ENCODE measurements at regions not wholly inside any gene's neighbourhood (a gene's known extent, or its start where the extent isn't known, plus 50 kb on each side); places are given as distances from the start of the nearest gene placed in this dataset.
"Not testable (repeated sequence)": the region's sequence is repeated elsewhere in the genome, so short reads cannot be mapped to it uniquely, and the experiment has no call there.

DNA sequence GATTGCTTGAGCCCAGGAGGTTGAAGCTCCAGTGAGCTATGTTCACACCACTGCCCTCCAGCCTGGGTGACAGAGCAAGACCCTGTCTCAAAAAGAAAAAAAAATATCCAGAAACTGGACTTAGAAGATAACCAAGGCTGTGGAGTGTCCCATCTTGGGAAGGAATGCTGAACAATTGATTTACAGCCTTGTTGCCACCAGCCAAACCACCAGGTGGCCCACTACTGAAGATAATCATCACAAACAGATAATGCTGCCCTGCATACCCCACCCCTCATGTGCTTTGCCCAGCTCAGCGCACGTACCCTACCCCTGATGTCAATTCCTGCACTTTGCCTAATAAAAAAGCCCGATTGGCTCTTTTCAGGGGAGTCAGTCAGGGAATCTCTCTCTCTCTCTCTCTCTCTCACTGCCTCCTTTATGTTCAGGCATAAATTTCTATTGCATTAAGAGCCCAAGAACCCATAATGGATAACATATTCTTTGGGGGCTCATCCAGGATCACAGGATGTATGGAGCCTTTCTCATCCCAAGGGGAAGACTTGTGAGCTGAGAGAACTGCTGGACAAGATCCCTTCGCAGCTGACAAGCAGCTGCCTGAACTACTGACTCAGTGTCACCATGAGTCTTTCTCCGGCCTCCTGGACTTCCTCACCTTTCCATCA is 166.4 kb downstream of the CD24 start:
- Histone ChIP-seq H3K4me3 (ENCODE audit: low read length) (no peak overlapping the region), H3K27me3 (replicated peaks; ENCODE audit: control insufficient read depth, insufficient read depth, low read length) (peaks cover 2% of the 10 kb centered on the region), H3K4me1 (ENCODE audit: control insufficient read depth, insufficient read depth, low read length) (no peaks in the 10 kb centered on the region), H3K9ac (ENCODE audit: low read length) (no peak overlapping the region), H3K9me3 (ENCODE audit: control insufficient read depth, low read length) (peaks cover 58% of the 10 kb centered on the region), H3K36me3 (ENCODE audit: control insufficient read depth, insufficient read depth, low read length, severe bottlenecking) (no peaks in the 10 kb centered on the region)
- no peak for DNase-seq (ENCODE audit: low read depth)

DNA sequence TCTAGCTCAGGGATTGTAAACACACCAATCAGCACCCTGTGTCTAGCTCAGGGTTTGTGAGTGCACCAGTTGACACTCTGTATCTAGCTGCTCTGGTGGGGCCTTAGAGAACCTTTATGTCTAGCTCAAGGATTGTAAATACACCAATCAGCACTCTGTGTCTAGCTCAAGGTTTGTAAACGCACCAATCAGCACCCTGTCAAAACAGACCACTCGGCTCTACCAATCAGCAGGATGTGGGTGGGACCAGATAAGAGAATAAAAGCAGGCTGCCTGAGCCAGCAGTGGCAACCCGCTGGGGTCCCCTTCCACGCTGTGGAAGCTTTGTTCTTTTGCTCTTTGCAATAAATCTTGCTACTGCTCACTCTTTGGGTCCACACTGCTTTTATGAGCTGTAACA is 168.3 kb downstream of the CD24 start:
- H3K4me1 ChIP-seq (ENCODE audit: control insufficient read depth, insufficient read depth, low read length); DNase-seq (ENCODE audit: low read depth); H3K4me3 ChIP-seq (ENCODE audit: low read length); H3K36me3 ChIP-seq (ENCODE audit: control insufficient read depth, insufficient read depth, low read length, severe bottlenecking); H3K9ac ChIP-seq (ENCODE audit: low read length): not testable (repeated sequence)
- Histone ChIP-seq H3K27me3 (replicated peaks; ENCODE audit: control insufficient read depth, insufficient read depth, low read length) (peaks cover 12% of the 10 kb centered on the region), H3K9me3 (ENCODE audit: control insufficient read depth, low read length) (peaks cover 42% of the 10 kb centered on the region)

DNA sequence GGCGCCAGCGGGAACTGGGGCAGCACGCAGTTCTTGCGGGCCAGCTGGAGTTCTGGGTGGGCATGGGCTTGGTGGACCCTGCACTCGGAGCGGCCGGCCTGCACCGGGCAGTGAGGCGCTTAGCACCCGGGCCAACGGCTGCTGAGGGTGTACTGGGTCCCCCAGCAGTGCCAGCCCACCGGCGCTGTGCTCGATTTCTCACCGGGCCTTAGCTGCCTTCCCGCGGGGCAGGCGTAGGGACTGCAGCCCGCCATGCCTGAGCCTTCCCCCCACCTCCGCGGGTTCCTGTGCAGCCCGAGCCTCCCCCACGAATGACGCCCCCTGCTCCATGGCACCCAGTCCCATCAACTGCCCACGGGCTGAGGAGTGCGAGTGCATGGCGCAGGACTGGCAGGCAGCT is 168.8 kb downstream of the CD24 start:
- Histone ChIP-seq H3K9me3 (ENCODE audit: control insufficient read depth, low read length) (peaks cover 37% of the 10 kb centered on the region), H3K4me1 (ENCODE audit: control insufficient read depth, insufficient read depth, low read length) (no peaks in the 10 kb centered on the region), H3K27me3 (replicated peaks; ENCODE audit: control insufficient read depth, insufficient read depth, low read length) (peaks cover 16% of the 10 kb centered on the region), H3K36me3 (ENCODE audit: control insufficient read depth, insufficient read depth, low read length, severe bottlenecking) (no peaks in the 10 kb centered on the region), H3K9ac (ENCODE audit: low read length) (no peak overlapping the region), H3K4me3 (ENCODE audit: low read length) (no peak overlapping the region)
- DNase-seq (ENCODE audit: low read depth), result no peak

DNA sequence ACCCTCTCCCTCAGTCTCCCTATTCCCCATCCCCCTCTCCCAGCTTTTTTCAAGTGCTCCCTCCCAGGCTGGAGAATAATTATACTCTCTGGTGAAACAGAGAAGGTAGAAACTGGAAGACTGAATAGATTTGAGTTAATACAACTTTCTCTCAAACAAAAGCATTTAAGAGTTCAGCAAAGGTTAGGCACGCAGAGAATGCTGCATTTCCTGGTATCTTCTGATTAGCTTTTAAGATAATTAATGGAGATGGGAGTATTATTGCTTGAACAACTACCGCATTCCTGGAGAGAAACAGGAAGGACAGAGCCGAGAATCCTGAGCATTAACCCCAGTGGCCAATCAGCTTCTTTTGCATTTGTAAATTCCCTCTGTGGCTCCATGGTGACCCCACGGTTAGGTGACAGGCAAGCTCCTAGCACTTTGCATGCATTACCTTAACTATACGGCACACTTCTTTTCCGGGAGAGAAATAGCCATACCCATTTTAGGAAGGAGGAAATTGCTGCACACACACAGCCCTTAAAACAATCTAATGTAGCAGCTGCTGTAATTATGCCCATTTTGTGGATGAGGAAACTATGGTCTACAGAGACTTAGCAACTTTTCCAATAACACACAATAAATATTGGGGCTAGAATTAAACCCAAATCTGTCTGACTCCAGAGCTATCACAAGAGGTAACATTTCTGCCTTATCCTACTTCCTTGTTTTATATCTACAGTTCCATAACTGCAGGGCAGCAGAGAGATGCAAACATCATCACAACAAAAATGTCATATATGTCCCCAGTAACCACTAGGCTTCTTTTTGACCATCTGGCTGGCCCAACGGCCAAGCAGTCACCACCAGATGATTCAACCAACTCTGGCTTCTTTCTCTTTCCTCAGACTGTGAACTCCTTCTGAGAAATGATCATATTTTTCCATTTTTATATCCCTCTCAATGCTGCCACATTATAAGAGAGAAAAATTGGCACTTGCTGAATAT is 169.9 kb downstream of the CD24 start:
- DNase-seq (ENCODE audit: low read depth), result no peak
- Histone ChIP-seq H3K4me3 (ENCODE audit: low read length) (no peak overlapping the region), H3K36me3 (ENCODE audit: control insufficient read depth, insufficient read depth, low read length, severe bottlenecking) (no peaks in the 10 kb centered on the region), H3K27me3 (replicated peaks; ENCODE audit: control insufficient read depth, insufficient read depth, low read length) (peaks cover 24% of the 10 kb centered on the region), H3K4me1 (ENCODE audit: control insufficient read depth, insufficient read depth, low read length) (no peaks in the 10 kb centered on the region), H3K9me3 (ENCODE audit: control insufficient read depth, low read length) (peaks cover 27% of the 10 kb centered on the region), H3K9ac (ENCODE audit: low read length) (no peak overlapping the region)

DNA sequence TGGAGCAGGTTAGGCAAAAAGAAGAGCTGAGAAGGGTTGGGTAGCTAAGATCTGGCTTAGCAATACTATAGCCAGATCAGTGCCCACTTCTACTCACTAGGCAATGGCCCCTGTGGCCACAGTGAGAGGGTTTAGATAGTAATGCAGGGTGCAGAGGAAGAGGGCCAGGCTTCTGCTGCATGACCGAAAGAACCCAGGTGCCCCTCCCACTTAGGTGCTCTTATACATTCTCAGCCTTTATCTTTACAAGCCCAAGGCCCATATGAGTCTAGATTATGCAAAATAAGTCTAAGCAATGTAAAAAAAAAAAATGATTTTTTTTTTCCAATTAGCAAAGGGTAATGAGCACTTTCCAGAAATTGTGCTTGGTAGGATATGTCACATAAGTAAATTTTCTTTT is 171.3 kb downstream of the CD24 start:
- no peak overlapping the region for H3K9ac ChIP-seq (ENCODE audit: low read length)
- no peak for DNase-seq (ENCODE audit: low read depth)

DNA sequence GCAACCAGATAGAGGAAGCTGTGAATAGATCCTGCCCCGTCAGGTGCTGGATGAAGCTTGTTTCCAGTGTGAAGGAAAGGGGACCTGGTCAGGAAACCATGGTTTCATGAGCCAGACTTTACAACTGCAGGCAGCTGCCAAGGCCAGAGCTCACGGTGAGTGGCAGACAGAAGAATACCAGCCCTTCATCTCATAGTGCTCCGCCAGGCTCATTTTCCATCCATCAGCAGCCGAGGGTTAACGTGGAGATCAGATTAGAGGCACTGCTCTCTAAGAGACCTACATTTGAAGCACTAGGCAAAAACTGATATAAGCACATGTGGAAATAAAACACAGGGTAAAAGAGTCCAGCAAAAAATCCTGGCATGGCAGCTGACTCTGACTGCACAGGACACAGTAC is 172.4 kb downstream of the CD24 start:
- no peak for DNase-seq (ENCODE audit: low read depth)
- peaks cover 25% of the 10 kb centered on the region for H3K4me1 ChIP-seq (ENCODE audit: control insufficient read depth, insufficient read depth, low read length)
- no peak overlapping the region for H3K4me3 ChIP-seq (ENCODE audit: low read length)
- no peaks in the 10 kb centered on the region for H3K36me3 ChIP-seq (ENCODE audit: control insufficient read depth, insufficient read depth, low read length, severe bottlenecking)
- H3K9me3 ChIP-seq (ENCODE audit: control insufficient read depth, low read length), result peaks cover 5% of the 10 kb centered on the region
- H3K9ac ChIP-seq (ENCODE audit: low read length), result no peak overlapping the region
- peaks cover 33% of the 10 kb centered on the region for H3K27me3 ChIP-seq (replicated peaks; ENCODE audit: control insufficient read depth, insufficient read depth, low read length)

More for the DNA sequence above, 171.3 kb downstream of the CD24 start:
- Histone ChIP-seq H3K4me3 (ENCODE audit: low read length) (no peak overlapping the region), H3K9me3 (ENCODE audit: control insufficient read depth, low read length) (peaks cover 13% of the 10 kb centered on the region), H3K27me3 (replicated peaks; ENCODE audit: control insufficient read depth, insufficient read depth, low read length) (peaks cover 33% of the 10 kb centered on the region), H3K4me1 (ENCODE audit: control insufficient read depth, insufficient read depth, low read length) (peaks cover 14% of the 10 kb centered on the region), H3K36me3 (ENCODE audit: control insufficient read depth, insufficient read depth, low read length, severe bottlenecking) (no peaks in the 10 kb centered on the region)

DNA sequence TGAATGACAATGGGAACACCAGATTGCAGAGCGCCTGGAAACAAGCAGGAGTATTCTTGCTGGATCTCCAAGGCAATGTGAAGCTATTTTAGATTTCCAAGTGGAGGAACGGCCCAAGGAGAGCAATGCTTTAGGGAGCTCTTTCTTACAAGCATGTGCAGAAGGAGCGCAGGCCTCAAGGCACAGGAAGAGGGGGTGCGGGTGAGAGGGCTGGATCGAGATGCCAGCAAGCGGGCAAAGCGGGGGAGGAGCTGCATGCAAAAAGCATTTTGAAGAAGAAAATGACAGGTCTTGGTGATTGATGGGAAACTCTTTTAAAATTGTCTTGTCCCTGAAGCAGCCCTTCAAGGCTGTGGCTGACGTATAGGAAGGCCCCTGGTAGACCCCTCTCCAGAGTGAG is 171.9 kb downstream of the QRSL1 start:
- Histone ChIP-seq H3K9me3 (ENCODE audit: control insufficient read depth, low read length) (no peaks in the 10 kb centered on the region), H3K4me1 (ENCODE audit: control insufficient read depth, insufficient read depth, low read length) (peaks cover 27% of the 10 kb centered on the region), H3K36me3 (ENCODE audit: control insufficient read depth, insufficient read depth, low read length, severe bottlenecking) (no peaks in the 10 kb centered on the region), H3K9ac (ENCODE audit: low read length) (no peak overlapping the region), H3K27me3 (replicated peaks; ENCODE audit: control insufficient read depth, insufficient read depth, low read length) (peaks cover 34% of the 10 kb centered on the region), H3K4me3 (ENCODE audit: low read length) (no peak overlapping the region)
- no peak for DNase-seq (ENCODE audit: low read depth)

DNA sequence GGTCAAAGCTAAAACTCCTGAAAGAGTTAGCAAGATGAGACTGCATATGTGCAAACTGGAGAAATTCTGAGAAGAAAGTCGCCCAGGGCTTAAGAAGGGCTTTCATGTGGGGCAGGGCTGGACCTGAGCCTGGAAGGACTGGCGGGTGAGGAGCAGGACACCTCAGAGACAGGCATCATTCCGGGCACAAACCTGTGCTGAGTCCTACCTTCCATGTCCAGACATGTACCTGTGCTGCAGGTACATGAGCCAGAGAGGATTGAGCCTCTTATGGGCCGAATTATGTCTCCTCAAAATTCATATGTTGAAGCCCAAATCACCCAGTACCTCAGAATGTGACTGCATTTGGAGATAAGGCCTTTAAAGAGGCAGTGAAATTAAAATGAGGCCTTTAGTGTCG is 171.0 kb downstream of the QRSL1 start:
- Histone ChIP-seq H3K36me3 (ENCODE audit: control insufficient read depth, insufficient read depth, low read length, severe bottlenecking) (no peaks in the 10 kb centered on the region), H3K4me3 (ENCODE audit: low read length) (no peak overlapping the region), H3K27me3 (replicated peaks; ENCODE audit: control insufficient read depth, insufficient read depth, low read length) (peaks cover 40% of the 10 kb centered on the region), H3K9ac (ENCODE audit: low read length) (no peak overlapping the region), H3K9me3 (ENCODE audit: control insufficient read depth, low read length) (no peaks in the 10 kb centered on the region), H3K4me1 (ENCODE audit: control insufficient read depth, insufficient read depth, low read length) (peaks cover 27% of the 10 kb centered on the region)
- DNase-seq (ENCODE audit: low read depth), result no peak

DNA sequence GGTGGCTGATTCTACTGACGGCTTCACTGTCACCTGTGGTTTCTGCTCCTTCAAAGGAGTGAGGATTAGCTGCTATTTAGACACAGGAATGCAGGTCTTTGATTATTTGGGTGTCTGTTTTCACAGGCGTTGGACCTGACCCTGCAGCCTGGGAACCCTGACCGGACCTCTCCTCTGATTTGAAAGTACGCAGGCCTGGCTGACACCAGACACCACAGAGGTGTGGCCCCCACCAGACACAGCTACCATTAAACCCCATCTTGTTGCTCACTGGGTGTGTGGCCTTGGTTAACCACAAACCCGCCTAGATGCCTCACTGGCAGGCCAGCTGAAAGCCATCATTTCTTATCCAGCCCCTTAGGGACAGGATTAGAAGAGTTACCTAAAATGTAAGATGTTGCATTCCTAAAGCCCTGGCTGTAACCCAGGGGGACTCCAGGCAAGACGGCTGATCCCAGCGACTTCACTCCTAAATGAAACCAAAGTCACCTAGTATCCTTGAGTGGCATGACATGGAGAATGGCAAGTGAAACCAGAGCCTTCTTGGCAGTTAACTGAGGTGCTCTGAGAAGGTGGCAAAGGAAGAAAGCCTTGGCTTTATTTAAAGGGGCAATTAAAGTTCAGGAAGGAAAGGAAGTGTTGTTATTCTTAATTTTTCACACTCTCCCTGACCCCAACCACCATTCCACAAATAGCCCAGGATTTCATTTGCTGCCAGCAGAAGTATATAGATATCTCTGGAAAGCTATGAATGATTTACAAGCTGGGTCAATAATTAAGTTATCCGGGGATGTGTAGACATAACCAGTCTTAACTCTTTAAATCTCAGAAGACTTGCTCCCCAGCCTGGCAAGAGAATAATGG is 169.9 kb downstream of the QRSL1 start:
- peaks cover 41% of the 10 kb centered on the region for H3K27me3 ChIP-seq (replicated peaks; ENCODE audit: control insufficient read depth, insufficient read depth, low read length)
- H3K4me1 ChIP-seq (ENCODE audit: control insufficient read depth, insufficient read depth, low read length), result peaks cover 27% of the 10 kb centered on the region
- H3K9me3 ChIP-seq (ENCODE audit: control insufficient read depth, low read length), result no peaks in the 10 kb centered on the region
- no peak overlapping the region for H3K4me3 ChIP-seq (ENCODE audit: low read length)
- DNase-seq (ENCODE audit: low read depth), result peak; percentile 73
- no peak overlapping the region for H3K9ac ChIP-seq (ENCODE audit: low read length)
- H3K36me3 ChIP-seq (ENCODE audit: control insufficient read depth, insufficient read depth, low read length, severe bottlenecking), result no peaks in the 10 kb centered on the region

DNA sequence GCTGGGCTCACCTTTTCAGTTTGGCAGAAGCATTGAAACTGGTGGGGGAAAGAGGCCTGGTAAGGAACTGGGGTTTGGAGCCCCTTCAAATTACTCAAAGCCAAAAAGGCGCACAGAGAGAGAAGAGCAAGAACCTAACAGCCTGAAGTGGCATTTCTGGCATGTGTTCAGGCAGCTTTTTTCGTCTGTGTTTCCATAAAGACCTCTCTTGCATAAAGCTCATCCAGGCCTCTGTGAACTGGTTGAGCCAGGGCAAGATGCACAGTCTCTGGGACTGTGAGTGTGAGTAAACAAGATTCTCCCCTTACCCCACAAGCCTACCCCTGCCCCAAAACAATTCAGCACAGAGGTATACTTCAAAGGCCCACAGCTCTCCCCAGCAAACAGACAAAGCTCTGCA is 167.8 kb downstream of the QRSL1 start:
- Histone ChIP-seq H3K27me3 (replicated peaks; ENCODE audit: control insufficient read depth, insufficient read depth, low read length) (peaks cover 47% of the 10 kb centered on the region), H3K9me3 (ENCODE audit: control insufficient read depth, low read length) (no peaks in the 10 kb centered on the region), H3K36me3 (ENCODE audit: control insufficient read depth, insufficient read depth, low read length, severe bottlenecking) (no peaks in the 10 kb centered on the region), H3K4me1 (ENCODE audit: control insufficient read depth, insufficient read depth, low read length) (peaks cover 27% of the 10 kb centered on the region), H3K4me3 (ENCODE audit: low read length) (no peak overlapping the region), H3K9ac (ENCODE audit: low read length) (no peak overlapping the region)
- DNase-seq (ENCODE audit: low read depth), result no peak

DNA sequence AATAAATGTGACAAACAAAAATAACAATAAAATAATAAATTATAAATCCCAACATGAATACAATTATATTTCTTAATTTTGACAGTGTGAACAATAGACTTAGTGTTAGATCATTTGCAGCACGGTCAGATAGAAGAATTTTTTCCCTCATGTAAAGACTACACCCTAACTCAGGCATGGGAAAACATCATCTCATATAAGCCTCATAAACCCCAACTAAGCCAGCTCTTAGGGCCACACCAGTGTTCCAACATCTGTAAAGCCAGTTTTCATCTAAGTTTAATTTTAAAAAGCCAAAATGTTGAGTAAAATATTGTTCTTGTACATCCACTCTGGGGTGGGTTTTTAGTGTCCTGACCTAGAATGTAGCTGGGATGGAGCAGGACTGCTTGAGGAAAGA is 167.4 kb downstream of the QRSL1 start:
- Histone ChIP-seq H3K36me3 (ENCODE audit: control insufficient read depth, insufficient read depth, low read length, severe bottlenecking) (no peaks in the 10 kb centered on the region), H3K27me3 (replicated peaks; ENCODE audit: control insufficient read depth, insufficient read depth, low read length) (peaks cover 43% of the 10 kb centered on the region), H3K4me3 (ENCODE audit: low read length) (no peak overlapping the region), H3K4me1 (ENCODE audit: control insufficient read depth, insufficient read depth, low read length) (peaks cover 27% of the 10 kb centered on the region), H3K9me3 (ENCODE audit: control insufficient read depth, low read length) (no peaks in the 10 kb centered on the region), H3K9ac (ENCODE audit: low read length) (no peak overlapping the region)
- DNase-seq (ENCODE audit: low read depth), result no peak
